Central memory CD8-positive, alpha-beta T cell (primary cell): ENCODE measurements at regions not wholly inside any gene's neighbourhood (a gene's known extent, or its start where the extent isn't known, plus 50 kb on each side); places are given as distances from the start of the nearest gene placed in this dataset.
"Not testable (repeated sequence)": the region's sequence is repeated elsewhere in the genome, so short reads cannot be mapped to it uniquely, and the experiment has no call there.

Experiments
- ATAC-seq: fragments of 150-1000 bp; cut with Tn5 transposase; replicated peaks from 2 replicates; pipeline ENCODE4 v1.10.0; 2022; ENCODE audit warnings: mild to moderate bottlenecking, moderate FRiP score, moderate number of reproducible peaks; ENCODE audit not compliant: poor library complexity, severe bottlenecking; ENCODE audit errors: extremely low read depth
- DNase-seq, 2 donors: peaks; one replicate each; pipeline ENCODE4 v3.0.0; 2021; ENCODE audit warnings: low spot score in 2 of 2
- H3K27ac Mint-ChIP-seq: one replicate; pipeline ENCODE4 v1.8.0; 2022; ENCODE audit warnings: low read depth, mild to moderate bottlenecking, moderate library complexity, mixed read lengths
- H3K27me3 Mint-ChIP-seq: one replicate; pipeline ENCODE4 v1.8.0; 2022; ENCODE audit warnings: mixed read lengths
- H3K36me3 Mint-ChIP-seq: one replicate; pipeline ENCODE4 v1.8.0; 2022; ENCODE audit warnings: mild to moderate bottlenecking, moderate library complexity, mixed read lengths; ENCODE audit not compliant: insufficient read depth
- H3K4me1 Mint-ChIP-seq: one replicate; pipeline ENCODE4 v1.8.0; 2022; ENCODE audit warnings: mixed read lengths
- H3K4me3 Mint-ChIP-seq: one replicate; pipeline ENCODE4 v1.8.0; 2022; ENCODE audit warnings: mild to moderate bottlenecking, moderate library complexity, mixed read lengths
- H3K9me3 Mint-ChIP-seq: one replicate; pipeline ENCODE4 v1.8.0; 2022; ENCODE audit warnings: mixed read lengths

GRCh38 chr19:28296506-28296905, 916.4 kb downstream of the UQCRFS1 start:
- Mint-ChIP-seq H3K4me3 (no peak overlapping the region), H3K36me3 (peaks cover 2% of the 10 kb centered on the region), H3K4me1 (no peaks in the 10 kb centered on the region), H3K9me3 (no peaks in the 10 kb centered on the region), H3K27ac (no peak overlapping the region), H3K27me3 (peaks cover 7% of the 10 kb centered on the region)
- ATAC-seq: no peak
- no peak for DNase-seq

GRCh38 chr19:28294975-28295374, 918.0 kb downstream of the UQCRFS1 start:
- H3K27ac Mint-ChIP-seq, H3K36me3 Mint-ChIP-seq, ATAC-seq, H3K27me3 Mint-ChIP-seq, H3K9me3 Mint-ChIP-seq, H3K4me3 Mint-ChIP-seq, DNase-seq, H3K4me1 Mint-ChIP-seq: not testable (repeated sequence)

GRCh38 chr19:28294395-28294794, 918.6 kb downstream of the UQCRFS1 start:
- Mint-ChIP-seq H3K36me3 (peaks cover 2% of the 10 kb centered on the region), H3K27me3 (peaks cover 7% of the 10 kb centered on the region), H3K27ac (no peak overlapping the region), H3K9me3 (no peaks in the 10 kb centered on the region), H3K4me1 (no peaks in the 10 kb centered on the region), H3K4me3 (no peak overlapping the region)
- DNase-seq (no peak), ATAC-seq (no peak)

GRCh38 chr19:28293685-28294084, 919.3 kb downstream of the UQCRFS1 start:
- DNase-seq: no peak
- H3K4me1 Mint-ChIP-seq: no peaks in the 10 kb centered on the region
- peaks cover 7% of the 10 kb centered on the region for H3K27me3 Mint-ChIP-seq
- H3K4me3 Mint-ChIP-seq: no peak overlapping the region
- no peak for ATAC-seq
- peaks cover 2% of the 10 kb centered on the region for H3K36me3 Mint-ChIP-seq
- H3K27ac Mint-ChIP-seq: no peak overlapping the region
- H3K9me3 Mint-ChIP-seq: no peaks in the 10 kb centered on the region

- ATAC-seq (no peak), DNase-seq (no peak)
- H3K36me3 Mint-ChIP-seq: peaks cover 2% of the 10 kb centered on the region
- H3K27me3 Mint-ChIP-seq: peaks cover 7% of the 10 kb centered on the region
- H3K4me3 Mint-ChIP-seq: no peak overlapping the region
- no peaks in the 10 kb centered on the region for H3K4me1 Mint-ChIP-seq
- no peaks in the 10 kb centered on the region for H3K9me3 Mint-ChIP-seq
- H3K27ac Mint-ChIP-seq: no peak overlapping the region
Measured at GRCh38 chr19:28292822-28293500, 920.0 kb downstream of the UQCRFS1 start.

- Mint-ChIP-seq H3K36me3 (peaks cover 2% of the 10 kb centered on the region), H3K9me3 (no peaks in the 10 kb centered on the region), H3K27ac (no peak overlapping the region), H3K4me3 (no peak overlapping the region), H3K4me1 (no peaks in the 10 kb centered on the region), H3K27me3 (peaks cover 7% of the 10 kb centered on the region)
- ATAC-seq (no peak), DNase-seq (no peak)
Measured at GRCh38 chr19:28291874-28292273, 921.1 kb downstream of the UQCRFS1 start.

GRCh38 chr19:28290963-28291657, 921.8 kb downstream of the UQCRFS1 start:
- Mint-ChIP-seq H3K27ac (no peak overlapping the region), H3K9me3 (no peaks in the 10 kb centered on the region)

GRCh38 chr19:28289295-28290063, 923.5 kb downstream of the UQCRFS1 start:
- Mint-ChIP-seq H3K9me3 (no peaks in the 10 kb centered on the region), H3K27me3 (peaks cover 20% of the 10 kb centered on the region), H3K4me1 (no peaks in the 10 kb centered on the region), H3K27ac (no peak overlapping the region), H3K36me3 (peaks cover 2% of the 10 kb centered on the region), H3K4me3 (no peak overlapping the region)
- no peak for ATAC-seq
- no peak for DNase-seq

More at GRCh38 chr19:28290963-28291657, 921.8 kb downstream of the UQCRFS1 start:
- no peak overlapping the region for H3K4me3 Mint-ChIP-seq
- H3K36me3 Mint-ChIP-seq: peaks cover 2% of the 10 kb centered on the region
- H3K27me3 Mint-ChIP-seq: peaks cover 11% of the 10 kb centered on the region
- no peak for ATAC-seq
- DNase-seq: no peak
- no peaks in the 10 kb centered on the region for H3K4me1 Mint-ChIP-seq

- no peak overlapping the region for H3K27ac Mint-ChIP-seq
- ATAC-seq: no peak
Measured at GRCh38 chr19:28288572-28289264, 924.2 kb downstream of the UQCRFS1 start.

GRCh38 chr19:28285917-28286316, 927.0 kb downstream of the UQCRFS1 start:
- Mint-ChIP-seq H3K36me3 (no peaks in the 10 kb centered on the region), H3K9me3 (peaks cover 7% of the 10 kb centered on the region), H3K4me1 (no peaks in the 10 kb centered on the region), H3K27me3 (peaks cover 39% of the 10 kb centered on the region), H3K4me3 (no peak overlapping the region), H3K27ac (no peak overlapping the region)
- DNase-seq (no peak), ATAC-seq (no peak)

More at GRCh38 chr19:28288572-28289264, 924.2 kb downstream of the UQCRFS1 start:
- Mint-ChIP-seq H3K36me3 (peaks cover 2% of the 10 kb centered on the region), H3K4me3 (no peak overlapping the region), H3K4me1 (no peaks in the 10 kb centered on the region), H3K9me3 (no peaks in the 10 kb centered on the region), H3K27me3 (peaks cover 26% of the 10 kb centered on the region)
- no peak for DNase-seq

- Mint-ChIP-seq H3K36me3 (no peaks in the 10 kb centered on the region), H3K9me3 (peaks cover 7% of the 10 kb centered on the region), H3K27me3 (peaks cover 39% of the 10 kb centered on the region), H3K4me3 (no peak overlapping the region), H3K27ac (no peak overlapping the region), H3K4me1 (no peaks in the 10 kb centered on the region)
- no peak for DNase-seq
- ATAC-seq: no peak
Measured at GRCh38 chr19:28285078-28285477, 927.9 kb downstream of the UQCRFS1 start.

- peaks cover 39% of the 10 kb centered on the region for H3K27me3 Mint-ChIP-seq
- no peak overlapping the region for H3K27ac Mint-ChIP-seq
- DNase-seq: no peak
- no peaks in the 10 kb centered on the region for H3K36me3 Mint-ChIP-seq
- no peaks in the 10 kb centered on the region for H3K4me1 Mint-ChIP-seq
- H3K4me3 Mint-ChIP-seq: no peak overlapping the region
- ATAC-seq: no peak
- peaks cover 7% of the 10 kb centered on the region for H3K9me3 Mint-ChIP-seq
Measured at GRCh38 chr19:28284389-28284788, 928.6 kb downstream of the UQCRFS1 start.
